Keratinocyte (primary cell): ENCODE measurements at regions not wholly inside any gene's neighbourhood (a gene's known extent, or its start where the extent isn't known, plus 50 kb on each side); places are given as distances from the start of the nearest gene placed in this dataset.

Experiments used
- CTCF ChIP-seq, 3 experiments: IDR thresholded peaks in 1 of 3; conservative IDR thresholded peaks in 1 of 3; optimal IDR thresholded peaks in 1 of 3; 2 replicates in 2 of 3; 3 replicates in 1 of 3; pipeline versions ENCODE3 to v1.5.1; 2011; ENCODE audit warnings: low read length in 3 of 3, mild to moderate bottlenecking in 3 of 3, moderate library complexity in 2 of 3, control low read depth in 1 of 3, inconsistent platforms in 1 of 3; ENCODE audit not compliant: insufficient read depth in 2 of 3; ENCODE audit errors: extremely low read depth in 1 of 3
- EZH2 ChIP-seq: IDR thresholded peaks from one replicate; pipeline ENCODE4 v1.6.1; 2012; ENCODE audit warnings: inconsistent platforms, mild to moderate bottlenecking, low read length, moderate library complexity

DNA sequence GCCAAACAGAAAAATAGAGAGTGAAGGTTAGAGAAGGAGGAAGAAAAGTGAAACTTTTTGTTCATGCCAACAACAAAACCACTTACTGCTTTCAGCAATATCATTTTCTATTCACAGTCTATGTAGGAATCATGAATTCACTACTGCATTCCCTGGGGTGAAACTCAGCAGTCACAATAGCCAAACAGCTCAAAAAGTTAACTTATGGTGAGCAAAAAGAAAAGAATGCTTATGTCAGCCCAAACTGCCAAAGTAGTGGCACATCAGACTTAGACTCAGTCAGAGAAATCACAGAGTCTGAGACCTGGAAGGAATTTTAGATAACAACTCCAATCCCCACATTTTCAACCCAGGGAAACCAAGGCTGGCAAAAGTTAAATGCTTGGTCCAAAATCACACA is 238.7 kb upstream of the TMCO5A start:
- TF ChIP-seq CTCF (optimal IDR thresholded peaks at IDR 0.05 in 1 of 3, IDR thresholded peaks at IDR 0.05 in 1 of 3, conservative IDR thresholded peaks at IDR 0.05 in 1 of 3; ENCODE audit: extremely low read depth in 1 of 3, insufficient read depth in 2 of 3, low read length in 3 of 3) = no peak
- no peak for TF ChIP-seq EZH2
